Smooth muscle cell (in vitro differentiated cells): ENCODE measurements at regions not wholly inside any gene's neighbourhood (a gene's known extent, or its start where the extent isn't known, plus 50 kb on each side); places are given as distances from the start of the nearest gene placed in this dataset.

ENCODE experiments used
- DNase-seq: peaks from one replicate; lab custom pipeline; 2025; ENCODE audit not compliant: unreplicated experiment; lab: John Stamatoyannopoulos, UW
- H2AFZ ChIP-seq: fragments of 200-600 bp; sonication (generic); 2 replicates; pipeline ENCODE4 v1.6.0; 2016; ENCODE audit warnings: antibody characterized with exemption, low read depth, mild to moderate bottlenecking
- H3F3A ChIP-seq: fragments of 200-600 bp; sonication (generic); 2 replicates; pipeline ENCODE4 v1.6.0; 2017; ENCODE audit warnings: antibody characterized with exemption, low read depth
- H3K27ac ChIP-seq: fragments of 200-600 bp; sonication (generic); 2 replicates; pipeline ENCODE4 v1.5.1; 2016; ENCODE audit warnings: low read depth, mild to moderate bottlenecking
- H3K27me3 ChIP-seq: fragments of 200-600 bp; sonication (generic); 2 replicates; pipeline ENCODE4 v1.6.1; 2016; ENCODE audit warnings: low read depth, mild to moderate bottlenecking
- H3K36me3 ChIP-seq: fragments of 200-600 bp; sonication (generic); 2 replicates; pipeline ENCODE4 v1.5.1; 2016; ENCODE audit warnings: low read depth
- H3K4me1 ChIP-seq: fragments of 200-600 bp; sonication (generic); 2 replicates; pipeline ENCODE4 v1.5.1; 2016; ENCODE audit warnings: low read depth
- H3K4me2 ChIP-seq: fragments of 200-600 bp; sonication (generic); 2 replicates; pipeline ENCODE4 v1.6.0; 2016; ENCODE audit warnings: mild to moderate bottlenecking
- H3K4me3 ChIP-seq: fragments of 200-600 bp; sonication (generic); 2 replicates; pipeline ENCODE4 v1.5.1; 2016; ENCODE audit warnings: mild to moderate bottlenecking
- H3K79me2 ChIP-seq: fragments of 200-600 bp; sonication (generic); 2 replicates; pipeline ENCODE4 v1.6.0; 2016; ENCODE audit warnings: low read depth, mild to moderate bottlenecking
- H3K9ac ChIP-seq: fragments of 200-600 bp; sonication (generic); 2 replicates; pipeline ENCODE4 v1.6.0; 2016; ENCODE audit warnings: low read depth
- H3K9me3 ChIP-seq: fragments of 200-600 bp; sonication (generic); replicated peaks from 2 replicates; pipeline ENCODE4 v1.5.1; 2016; ENCODE audit warnings: low read depth
- H4K20me1 ChIP-seq: fragments of 200-600 bp; sonication (generic); 2 replicates; pipeline ENCODE4 v1.6.0; 2016; ENCODE audit warnings: low read depth
- whole genome bisulfite sequencing: methylation state at CpG from one replicate; pipeline ENCODE4 v1.1.7; 2016; ENCODE audit warnings: low lambda C conversion rate; 5-methylcytosine and 5-hydroxymethylcytosine counted together
- TF ChIP-seq, protein P1 (sequence below): fragments of 200-600 bp; sonication (generic); IDR thresholded peaks from 2 replicates; pipeline ENCODE4 v1.5.1; 2017; ENCODE audit warnings: borderline replicate concordance, mild to moderate bottlenecking, antibody characterized with exemption; ENCODE audit not compliant: insufficient read depth, poor library complexity, severe bottlenecking

DNA sequence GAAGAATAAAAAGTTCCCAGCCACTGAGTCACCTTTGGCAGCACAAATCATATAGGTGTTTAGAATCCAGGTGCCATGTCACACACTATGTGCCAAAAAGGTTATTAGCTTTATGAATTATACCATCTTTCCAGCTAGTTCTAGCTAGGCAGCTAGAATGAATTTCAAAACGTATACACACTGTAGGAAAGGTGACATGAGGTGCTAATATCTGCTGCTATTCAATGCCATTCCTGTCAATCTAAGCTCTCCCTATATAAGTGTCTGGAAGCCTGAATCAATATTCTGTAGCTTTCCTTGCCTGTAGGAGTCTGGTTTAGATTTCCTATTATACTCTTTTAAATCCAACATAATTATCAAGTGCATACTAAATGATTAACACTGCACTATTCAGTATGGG, 868.6 kb downstream of the GATA3 start:
- Histone ChIP-seq H3K4me2 (no peak overlapping the region), H3K79me2 (no peaks in the 10 kb centered on the region), H3K27me3 (no peaks in the 10 kb centered on the region), H3F3A (no peaks in the 10 kb centered on the region), H3K36me3 (no peaks in the 10 kb centered on the region), H4K20me1 (no peaks in the 10 kb centered on the region), H3K9ac (no peak overlapping the region), H3K27ac (no peak overlapping the region), H2AFZ (no peak overlapping the region), H3K9me3 (no peaks in the 10 kb centered on the region), H3K4me1 (no peaks in the 10 kb centered on the region), H3K4me3 (no peak overlapping the region)
- WGBS: 70% methylated on average over 1 of the region's 1 CpG
- DNase-seq: no peak
- TF ChIP-seq, protein P1, sequence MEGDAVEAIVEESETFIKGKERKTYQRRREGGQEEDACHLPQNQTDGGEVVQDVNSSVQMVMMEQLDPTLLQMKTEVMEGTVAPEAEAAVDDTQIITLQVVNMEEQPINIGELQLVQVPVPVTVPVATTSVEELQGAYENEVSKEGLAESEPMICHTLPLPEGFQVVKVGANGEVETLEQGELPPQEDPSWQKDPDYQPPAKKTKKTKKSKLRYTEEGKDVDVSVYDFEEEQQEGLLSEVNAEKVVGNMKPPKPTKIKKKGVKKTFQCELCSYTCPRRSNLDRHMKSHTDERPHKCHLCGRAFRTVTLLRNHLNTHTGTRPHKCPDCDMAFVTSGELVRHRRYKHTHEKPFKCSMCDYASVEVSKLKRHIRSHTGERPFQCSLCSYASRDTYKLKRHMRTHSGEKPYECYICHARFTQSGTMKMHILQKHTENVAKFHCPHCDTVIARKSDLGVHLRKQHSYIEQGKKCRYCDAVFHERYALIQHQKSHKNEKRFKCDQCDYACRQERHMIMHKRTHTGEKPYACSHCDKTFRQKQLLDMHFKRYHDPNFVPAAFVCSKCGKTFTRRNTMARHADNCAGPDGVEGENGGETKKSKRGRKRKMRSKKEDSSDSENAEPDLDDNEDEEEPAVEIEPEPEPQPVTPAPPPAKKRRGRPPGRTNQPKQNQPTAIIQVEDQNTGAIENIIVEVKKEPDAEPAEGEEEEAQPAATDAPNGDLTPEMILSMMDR: no peak

DNA sequence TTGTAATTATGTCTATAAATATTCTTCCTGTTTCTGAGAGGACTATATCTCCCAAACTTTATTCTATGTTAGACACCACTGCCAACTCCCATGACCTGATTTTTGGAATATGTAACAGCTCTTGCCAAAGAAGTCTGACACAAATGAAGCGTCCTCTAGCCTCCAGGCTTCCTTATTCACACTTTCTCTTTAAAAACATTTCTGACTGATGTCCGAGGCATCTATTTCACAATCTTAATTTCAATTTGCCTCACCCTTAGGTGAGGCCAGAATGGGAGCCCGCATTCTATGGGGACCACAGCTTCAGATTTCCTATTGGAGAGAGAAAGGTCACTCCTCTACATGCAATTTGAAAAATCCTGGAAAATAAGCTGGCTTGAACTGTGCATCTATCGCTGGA, 873.2 kb downstream of the GATA3 start:
- Histone ChIP-seq H3K9ac (no peak overlapping the region), H3K9me3 (no peaks in the 10 kb centered on the region), H3K36me3 (no peaks in the 10 kb centered on the region), H2AFZ (no peak overlapping the region), H3K27ac (no peak overlapping the region), H3K4me3 (no peak overlapping the region), H3F3A (no peaks in the 10 kb centered on the region), H3K79me2 (no peaks in the 10 kb centered on the region), H3K4me2 (no peak overlapping the region), H3K27me3 (no peaks in the 10 kb centered on the region), H3K4me1 (no peaks in the 10 kb centered on the region), H4K20me1 (no peaks in the 10 kb centered on the region)
- DNase-seq: no peak
- TF ChIP-seq, protein P1: no peak
- 64% methylated on average over 4 of the region's 4 CpGs for WGBS

DNA sequence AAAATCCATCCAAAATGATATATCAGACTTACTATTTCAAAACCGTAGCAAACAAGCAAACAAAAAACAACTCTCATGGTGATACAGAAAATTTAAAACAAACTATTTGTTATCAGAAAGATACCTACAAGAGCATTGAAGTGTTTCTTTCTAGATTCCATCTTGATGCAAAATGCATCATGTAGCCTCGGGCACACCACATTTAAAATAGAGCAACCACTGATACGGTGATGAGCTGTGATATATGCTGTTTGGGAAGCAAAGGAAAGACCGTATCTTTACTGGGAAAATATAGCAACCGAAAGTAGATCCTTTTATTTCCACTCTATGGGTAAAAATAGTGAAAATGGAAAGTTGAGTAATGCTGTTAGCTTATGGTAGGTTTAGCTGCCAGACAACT, 892.0 kb downstream of the GATA3 start:
- Histone ChIP-seq H2AFZ (no peak overlapping the region), H3K79me2 (no peaks in the 10 kb centered on the region), H3K4me3 (no peak overlapping the region), H3K4me2 (no peak overlapping the region), H3F3A (no peaks in the 10 kb centered on the region), H3K27me3 (no peaks in the 10 kb centered on the region), H3K4me1 (no peaks in the 10 kb centered on the region), H3K9ac (no peak overlapping the region), H3K36me3 (no peaks in the 10 kb centered on the region), H4K20me1 (no peaks in the 10 kb centered on the region), H3K27ac (no peak overlapping the region), H3K9me3 (no peaks in the 10 kb centered on the region)
- TF ChIP-seq, protein P1: no peak
- 87% methylated on average over 5 of the region's 5 CpGs for WGBS
- DNase-seq: no peak

DNA sequence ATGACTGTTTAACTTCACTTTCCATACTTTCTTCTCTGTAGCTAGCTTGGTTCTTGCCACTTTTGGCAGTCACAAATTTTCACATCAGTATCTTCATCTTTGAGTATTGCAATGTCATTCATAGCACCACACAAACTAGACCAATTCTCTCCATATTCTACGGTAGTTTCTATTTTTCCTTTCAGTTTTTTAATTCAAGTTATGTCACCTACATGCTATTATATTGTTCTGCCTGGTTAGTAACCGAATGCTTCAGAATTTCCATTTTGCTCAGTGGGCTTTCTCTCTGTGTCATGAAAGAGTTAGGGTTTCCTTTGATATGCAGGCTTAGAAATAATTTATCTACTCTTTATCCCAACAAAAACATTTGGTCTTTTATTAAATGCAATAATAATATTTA, 896.5 kb downstream of the GATA3 start:
- no peaks in the 10 kb centered on the region for H3K4me1 ChIP-seq
- WGBS: 95% methylated on average over 2 of the region's 2 CpGs
- no peak overlapping the region for H3K27ac ChIP-seq
- TF ChIP-seq, protein P1: no peak
- H3K36me3 ChIP-seq: no peaks in the 10 kb centered on the region
- no peaks in the 10 kb centered on the region for H3K9me3 ChIP-seq
- H4K20me1 ChIP-seq: no peaks in the 10 kb centered on the region
- H3F3A ChIP-seq: no peaks in the 10 kb centered on the region
- DNase-seq: no peak
- H3K27me3 ChIP-seq: no peaks in the 10 kb centered on the region
- H3K79me2 ChIP-seq: no peaks in the 10 kb centered on the region
- H3K4me2 ChIP-seq: no peak overlapping the region
- no peak overlapping the region for H3K9ac ChIP-seq
- no peak overlapping the region for H2AFZ ChIP-seq
- H3K4me3 ChIP-seq: no peak overlapping the region
